ENCODE measurements at regions not wholly inside any gene's neighbourhood (a gene's known extent, or its start where the extent isn't known, plus 50 kb on each side); places are given as distances from the start of the nearest gene placed in this dataset.

DNA sequence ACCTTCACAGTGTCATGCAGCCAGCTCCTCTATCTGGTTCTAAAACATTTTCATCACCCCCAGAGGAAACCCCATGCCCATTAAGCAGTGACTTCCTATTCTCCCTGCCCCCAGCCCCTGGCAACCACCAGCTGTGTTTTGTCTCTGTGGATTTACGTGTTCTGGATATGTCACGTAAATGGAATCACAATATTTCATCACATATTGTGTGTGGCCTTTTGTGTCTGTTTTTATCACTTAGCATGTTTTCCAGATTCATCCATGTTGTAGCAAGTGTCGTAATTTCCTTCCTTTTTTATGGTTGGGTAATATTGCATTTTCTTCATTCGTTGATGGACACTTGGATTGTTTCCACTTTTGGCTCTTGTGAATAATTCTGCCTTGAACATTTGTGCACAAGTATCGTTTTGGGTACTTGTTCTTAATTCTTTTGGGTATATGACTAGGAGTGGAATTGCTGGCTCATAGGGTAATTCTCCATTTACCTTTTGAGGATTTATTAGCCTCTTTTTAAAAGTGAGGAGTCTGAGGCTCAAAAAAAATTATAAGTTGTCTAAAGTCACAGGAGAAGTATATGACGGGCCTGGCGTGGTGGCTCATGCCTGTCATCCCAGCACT lies 127.0 kb downstream of the MRPS6 start:
- TF ChIP-seq, protein P1, sequence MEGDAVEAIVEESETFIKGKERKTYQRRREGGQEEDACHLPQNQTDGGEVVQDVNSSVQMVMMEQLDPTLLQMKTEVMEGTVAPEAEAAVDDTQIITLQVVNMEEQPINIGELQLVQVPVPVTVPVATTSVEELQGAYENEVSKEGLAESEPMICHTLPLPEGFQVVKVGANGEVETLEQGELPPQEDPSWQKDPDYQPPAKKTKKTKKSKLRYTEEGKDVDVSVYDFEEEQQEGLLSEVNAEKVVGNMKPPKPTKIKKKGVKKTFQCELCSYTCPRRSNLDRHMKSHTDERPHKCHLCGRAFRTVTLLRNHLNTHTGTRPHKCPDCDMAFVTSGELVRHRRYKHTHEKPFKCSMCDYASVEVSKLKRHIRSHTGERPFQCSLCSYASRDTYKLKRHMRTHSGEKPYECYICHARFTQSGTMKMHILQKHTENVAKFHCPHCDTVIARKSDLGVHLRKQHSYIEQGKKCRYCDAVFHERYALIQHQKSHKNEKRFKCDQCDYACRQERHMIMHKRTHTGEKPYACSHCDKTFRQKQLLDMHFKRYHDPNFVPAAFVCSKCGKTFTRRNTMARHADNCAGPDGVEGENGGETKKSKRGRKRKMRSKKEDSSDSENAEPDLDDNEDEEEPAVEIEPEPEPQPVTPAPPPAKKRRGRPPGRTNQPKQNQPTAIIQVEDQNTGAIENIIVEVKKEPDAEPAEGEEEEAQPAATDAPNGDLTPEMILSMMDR (IDR thresholded peaks at IDR 0.05; ENCODE audit: poor library complexity), result no peak
- TF ChIP-seq EZH2phosphoT487 (IDR thresholded peaks at IDR 0.05; ENCODE audit: low read depth, severe bottlenecking, unreplicated experiment) (no peak), EZH2 (IDR thresholded peaks at IDR 0.05; ENCODE audit: borderline replicate concordance) (no peak)

Measured in hepatocyte (in vitro differentiated cells).